Left hindlimb (tissue), 1 donor: ENCODE measurements at regions not wholly inside any gene's neighbourhood (a gene's known extent, or its start where the extent isn't known, plus 50 kb on each side); places are given as distances from the start of the nearest gene placed in this dataset.

Experiments used
- DNase-seq: peaks from one replicate; pipeline ENCODE4 v3.0.0-alpha.2; 2018

- no peak for DNase-seq
These were observed 436.7 kb downstream of the TNS3 start for GRCh38 chr7:47145186-47145725.

GRCh38 chr7:47143339-47143738 is 438.6 kb downstream of the TNS3 start:
- DNase-seq, result no peak

- no peak for DNase-seq
These were observed 439.1 kb downstream of the TNS3 start for GRCh38 chr7:47142867-47143175.

- no peak for DNase-seq
These were observed 439.6 kb downstream of the TNS3 start for GRCh38 chr7:47142169-47142866.

DNA sequence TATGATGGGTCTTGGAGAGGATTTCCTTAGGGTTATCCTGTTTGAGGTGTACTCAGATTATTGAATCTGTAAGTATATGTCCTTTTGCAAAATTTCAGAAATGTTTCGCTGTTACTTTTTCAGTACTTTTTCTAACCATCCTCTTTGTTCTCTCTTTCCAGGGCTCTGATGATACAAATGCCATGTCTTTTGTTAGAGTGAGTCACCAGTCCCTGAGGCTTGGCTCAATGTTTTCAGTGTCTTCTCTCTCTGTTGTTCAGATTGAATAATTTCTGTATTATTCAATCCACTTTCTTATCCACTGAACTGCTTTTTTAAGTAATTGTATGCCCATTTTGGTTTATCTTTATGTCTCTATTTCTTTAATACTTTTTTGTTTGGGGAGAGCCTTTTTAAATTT is 449.4 kb downstream of the TNS3 start:
- DNase-seq, result no peak

DNA sequence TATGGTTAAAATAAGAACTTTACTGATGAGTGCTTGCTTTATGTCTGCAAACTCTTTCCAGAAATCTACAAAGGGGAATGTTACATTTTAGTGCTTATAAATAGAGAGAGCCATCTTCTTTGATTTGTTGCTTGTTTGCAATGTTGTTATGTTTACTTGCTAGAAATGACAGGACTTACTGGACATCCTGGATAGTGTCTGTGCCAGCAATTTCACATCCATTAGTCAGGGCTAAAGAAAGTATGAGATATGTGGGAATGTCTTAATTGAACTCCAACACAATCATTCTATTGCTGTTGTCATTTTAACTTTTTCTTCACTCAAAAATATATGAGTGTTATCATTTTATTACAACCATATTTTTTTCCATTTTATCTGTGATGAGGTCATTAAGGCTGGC is 453.2 kb downstream of the TNS3 start:
- DNase-seq, result no peak

- DNase-seq, result no peak
These were observed 456.4 kb downstream of the TNS3 start for GRCh38 chr7:47125529-47125928.

DNA sequence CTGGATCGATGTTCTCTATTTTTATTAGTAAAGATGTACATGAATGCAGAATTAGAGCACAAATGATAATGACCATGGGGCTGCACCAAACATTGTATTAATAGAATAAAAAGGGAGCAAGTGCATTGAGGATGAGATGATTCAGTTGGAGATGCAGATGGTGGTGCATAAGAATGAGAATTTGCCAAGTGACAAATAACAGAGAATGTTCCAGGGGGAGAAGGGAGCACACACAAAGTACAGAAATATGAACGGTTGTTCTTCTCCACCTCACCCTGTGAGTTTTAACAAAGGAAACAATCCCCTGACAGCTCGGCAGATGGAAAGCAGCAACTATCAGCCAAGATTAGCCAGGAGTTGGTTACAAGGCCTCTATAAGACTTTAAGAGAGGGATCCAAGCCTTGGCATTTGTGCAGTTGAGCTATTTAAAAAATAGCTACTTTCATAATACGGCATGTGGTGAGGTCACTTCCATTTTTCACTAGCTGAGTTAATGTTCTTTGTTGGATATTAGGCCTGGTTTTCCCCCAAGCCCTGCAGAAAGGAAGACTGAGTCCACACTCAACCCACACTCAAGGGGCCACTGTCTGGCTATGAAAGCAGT is 462.5 kb downstream of the TNS3 start:
- DNase-seq, result no peak

- DNase-seq, result no peak
These were observed 477.7 kb downstream of the TNS3 start for GRCh38 chr7:47104206-47104549.

GRCh38 chr7:47103498-47104205 is 478.3 kb downstream of the TNS3 start:
- DNase-seq, result no peak

- no peak for DNase-seq
These were observed 479.5 kb downstream of the TNS3 start for GRCh38 chr7:47102331-47102841.

- DNase-seq, result no peak
These were observed 481.0 kb downstream of the TNS3 start for GRCh38 chr7:47100817-47101435.

DNA sequence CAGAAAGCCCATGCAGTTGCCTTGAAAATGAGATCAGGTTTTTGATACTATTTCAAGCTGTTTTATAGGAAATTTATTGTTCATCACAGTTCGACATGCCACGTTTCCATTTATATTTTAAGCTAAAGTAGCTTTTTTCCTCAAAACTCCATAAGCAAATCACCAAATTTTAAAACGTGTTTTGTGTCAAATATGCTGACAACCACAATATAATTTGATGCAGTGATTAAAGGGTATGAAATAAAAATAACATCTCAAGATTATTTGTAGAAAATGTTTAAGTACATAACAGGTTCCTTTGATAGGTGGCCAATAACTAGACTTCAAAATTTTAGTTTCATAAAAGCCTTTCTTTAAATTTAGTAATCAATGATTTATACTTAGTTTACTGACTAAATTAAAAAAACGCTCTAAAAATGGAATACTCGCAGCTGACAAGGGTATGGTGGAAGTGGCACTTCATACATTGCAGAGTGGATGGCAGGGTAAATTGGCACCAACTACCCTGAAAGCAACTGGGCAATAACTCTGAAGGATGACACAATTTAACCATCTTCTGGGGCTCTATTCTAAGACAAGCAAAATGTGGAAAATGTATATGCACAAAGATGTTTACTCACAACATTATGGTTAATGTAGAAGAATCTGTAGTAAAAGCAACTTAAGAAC is 481.6 kb downstream of the TNS3 start:
- no peak for DNase-seq

DNA sequence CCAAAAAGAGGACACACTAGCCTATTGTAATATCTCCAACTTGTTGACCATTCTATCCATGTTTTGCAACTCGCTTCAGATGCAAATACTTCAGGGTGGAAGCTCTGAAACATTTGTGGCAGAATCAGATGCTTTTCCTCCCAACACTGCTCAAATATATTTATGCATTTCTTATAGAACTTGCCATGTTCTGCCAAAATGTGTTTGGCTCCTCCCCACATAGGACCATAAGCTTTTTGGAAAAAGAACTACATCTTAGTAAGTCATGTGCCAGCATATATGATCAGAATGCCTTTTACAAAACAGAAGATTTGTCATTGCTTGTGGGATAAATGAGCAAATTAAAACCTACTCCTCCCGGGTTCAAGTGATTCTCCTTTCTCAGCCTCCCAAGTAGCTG is 484.5 kb downstream of the TNS3 start:
- DNase-seq, result no peak

DNA sequence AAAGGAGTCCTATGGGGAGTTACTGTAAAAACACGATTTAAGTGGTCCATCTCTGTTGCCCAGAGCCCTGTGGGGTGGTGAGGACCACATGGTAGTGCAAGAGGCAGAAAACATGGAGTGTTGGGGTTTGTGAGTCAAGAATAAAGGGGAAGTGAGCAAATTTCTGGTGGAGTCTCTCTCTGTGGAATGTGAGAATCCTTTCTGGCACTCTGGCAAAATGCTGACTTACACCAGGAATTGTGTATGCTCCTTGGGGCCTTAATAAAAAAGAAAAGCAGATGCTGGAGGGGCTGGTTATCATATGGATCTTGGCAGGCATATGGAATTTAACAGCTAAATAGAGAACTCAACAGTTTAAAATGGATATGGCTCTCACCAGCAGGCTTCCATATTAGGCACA is 486.0 kb downstream of the TNS3 start:
- DNase-seq, result peak; percentile 48

DNA sequence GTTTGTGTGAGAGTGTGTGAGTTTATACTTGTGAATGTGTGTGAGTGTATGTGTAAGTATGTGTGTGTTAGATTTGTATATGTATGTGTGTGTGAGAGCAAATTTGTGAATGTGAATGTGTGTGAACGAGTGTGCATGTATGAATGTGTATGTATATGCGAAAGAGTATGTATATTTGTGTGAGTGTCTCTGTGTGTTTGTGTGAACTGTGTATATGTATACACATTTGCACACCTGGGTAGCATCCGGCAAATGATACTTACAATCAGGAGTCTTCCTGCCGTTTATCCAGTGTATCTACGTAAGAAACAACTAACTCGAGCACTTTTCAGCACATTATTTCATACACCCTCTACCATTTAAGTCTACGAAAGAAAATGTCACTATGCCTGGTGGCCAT is 487.4 kb downstream of the TNS3 start:
- DNase-seq, result no peak

DNA sequence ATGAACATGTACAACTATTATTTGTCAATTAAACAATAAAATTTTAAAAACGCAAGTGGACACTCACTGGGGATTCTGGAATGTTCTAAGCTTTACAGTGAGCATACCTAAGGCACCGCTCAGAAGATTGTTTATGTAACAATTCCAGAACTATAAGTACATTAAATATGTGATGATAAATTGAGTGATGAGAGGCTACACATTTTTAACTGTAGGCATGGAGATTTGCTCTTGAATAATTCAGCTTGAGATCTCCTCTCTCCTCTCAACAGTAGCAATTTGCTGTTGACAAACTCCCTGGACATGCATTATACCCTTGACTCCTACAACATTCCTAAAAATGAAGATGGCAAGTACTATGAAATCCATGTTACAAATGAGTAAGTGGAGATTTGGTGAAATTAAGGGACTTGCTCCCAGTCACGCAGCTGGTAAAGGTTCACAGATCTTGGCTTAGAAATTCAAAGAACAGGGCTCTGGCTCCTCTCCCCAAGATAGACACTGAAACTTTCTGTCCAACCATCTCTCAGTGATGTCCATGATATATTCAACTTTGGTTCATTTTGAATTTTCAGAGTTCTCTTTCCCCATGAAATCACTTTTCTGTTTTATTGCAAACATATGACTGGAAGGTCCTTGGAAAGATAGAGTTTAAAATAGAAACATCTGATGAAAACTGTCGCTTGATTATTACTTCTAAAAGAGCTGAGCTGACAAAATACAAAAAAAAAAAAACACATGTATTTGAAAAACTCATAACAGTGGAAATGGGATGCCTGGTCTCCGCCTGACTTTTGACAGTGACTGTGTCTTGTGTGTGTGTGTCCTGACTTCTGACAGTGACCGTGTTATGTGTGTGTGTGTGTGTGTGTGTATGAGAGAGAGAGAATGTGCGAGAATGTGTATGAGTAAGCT is 488.3 kb downstream of the TNS3 start:
- DNase-seq, result no peak

GRCh38 chr7:47092336-47092735 is 489.6 kb downstream of the TNS3 start:
- DNase-seq, result no peak

- DNase-seq, result no peak
These were observed 490.8 kb downstream of the TNS3 start for GRCh38 chr7:47091141-47091540.

DNA sequence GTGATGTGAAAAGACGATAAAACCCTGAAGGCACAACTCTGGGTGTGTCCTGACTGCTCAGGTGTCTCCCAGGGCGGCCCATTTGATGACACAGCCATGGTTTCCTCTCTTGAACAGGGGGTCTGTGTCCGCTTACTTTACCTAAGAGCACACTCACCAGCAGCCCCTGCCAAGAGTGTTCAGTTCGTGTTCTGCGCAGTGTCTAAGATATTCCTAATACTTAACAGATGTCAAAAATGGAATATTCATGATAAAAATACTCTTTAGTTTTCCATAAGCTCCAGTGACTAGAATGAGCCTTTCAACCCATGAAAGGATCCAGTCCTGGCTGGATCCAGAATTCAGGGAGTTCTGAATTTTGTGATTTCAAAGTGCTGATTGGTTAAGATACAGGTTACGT is 492.4 kb downstream of the TNS3 start:
- DNase-seq, result no peak

- DNase-seq, result no peak
These were observed 492.9 kb downstream of the TNS3 start for GRCh38 chr7:47089068-47089417.
